ENCODE measurements at regions not wholly inside any gene's neighbourhood (a gene's known extent, or its start where the extent isn't known, plus 50 kb on each side); places are given as distances from the start of the nearest gene placed in this dataset.
A peak's percentile ranks its signal among the peaks of the same experiment; 100 is the strongest.

GRCh38 chr17:68706356-68706920, 105.3 kb upstream of the FAM20A start:
- DNase-seq (ENCODE audit: low read depth in 4 of 4, low spot score in 3 of 4): peak in 3 of 4 donors; percentile 26 to 55 (median 27)

- DNase-seq (ENCODE audit: low read depth in 4 of 4, low spot score in 3 of 4): no peak
Measured at GRCh38 chr17:68705714-68706076, 104.5 kb upstream of the FAM20A start.

- DNase-seq (ENCODE audit: low read depth in 4 of 4, low spot score in 3 of 4): no peak
Measured at GRCh38 chr17:68704871-68705713, 103.9 kb upstream of the FAM20A start.

- DNase-seq (ENCODE audit: low read depth in 4 of 4, low spot score in 3 of 4): no peak
Measured at GRCh38 chr17:68701046-68701445, 99.9 kb upstream of the FAM20A start.

GRCh38 chr17:68700421-68700820, 99.3 kb upstream of the FAM20A start:
- DNase-seq (ENCODE audit: low read depth in 4 of 4, low spot score in 3 of 4): no peak

GRCh38 chr17:68699936-68700335, 98.8 kb upstream of the FAM20A start:
- no peak for DNase-seq (ENCODE audit: low read depth in 4 of 4, low spot score in 3 of 4)

DNA sequence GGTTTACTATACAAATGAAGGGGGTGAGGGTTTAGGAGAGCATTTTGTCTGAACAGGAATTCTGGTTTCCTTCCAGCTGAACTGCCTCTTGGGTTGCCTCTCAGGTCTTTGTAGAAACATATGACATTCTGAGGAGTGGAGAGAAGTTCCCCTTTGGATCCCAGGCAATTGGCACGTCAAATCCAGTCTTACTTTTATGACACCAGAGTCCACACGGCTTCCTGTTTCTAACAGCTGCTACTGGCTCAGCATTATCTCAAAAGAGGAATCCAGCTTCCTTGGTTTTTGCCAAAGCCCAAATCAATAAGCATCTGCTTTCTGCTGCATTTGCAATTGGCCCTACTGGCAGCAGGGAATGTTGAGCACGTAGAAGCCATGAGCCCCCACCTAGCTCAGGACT, 97.6 kb upstream of the FAM20A start:
- no peak for DNase-seq (ENCODE audit: low read depth in 4 of 4, low spot score in 3 of 4)

- no peak for DNase-seq (ENCODE audit: low read depth in 4 of 4, low spot score in 3 of 4)
Measured at GRCh38 chr17:68697850-68698361, 96.7 kb upstream of the FAM20A start.

DNA sequence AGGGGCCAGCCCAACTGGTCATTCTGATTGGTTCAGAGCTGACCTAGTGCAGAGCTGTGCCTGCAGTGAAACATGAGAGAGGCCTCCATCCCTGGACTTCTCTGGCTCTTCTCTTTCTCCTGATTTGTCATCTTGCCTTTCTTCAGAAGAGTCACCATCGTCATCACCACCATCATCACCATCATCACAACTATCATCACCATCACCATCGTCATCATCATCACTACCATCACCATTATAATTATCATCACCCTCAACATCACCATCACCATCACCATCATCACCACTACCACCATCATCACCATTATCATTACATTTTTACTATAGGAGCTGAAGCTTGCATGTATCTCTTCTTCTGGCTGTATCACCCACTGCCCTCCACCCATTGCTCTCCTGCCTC, 94.5 kb upstream of the FAM20A start:
- DNase-seq (ENCODE audit: low read depth in 4 of 4, low spot score in 3 of 4): no peak

GRCh38 chr17:68694791-68695485, 93.8 kb upstream of the FAM20A start:
- no peak for DNase-seq (ENCODE audit: low read depth in 4 of 4, low spot score in 3 of 4)

- DNase-seq (ENCODE audit: low read depth in 4 of 4, low spot score in 3 of 4): no peak
Measured at GRCh38 chr17:68693896-68694295, 92.7 kb upstream of the FAM20A start.

DNA sequence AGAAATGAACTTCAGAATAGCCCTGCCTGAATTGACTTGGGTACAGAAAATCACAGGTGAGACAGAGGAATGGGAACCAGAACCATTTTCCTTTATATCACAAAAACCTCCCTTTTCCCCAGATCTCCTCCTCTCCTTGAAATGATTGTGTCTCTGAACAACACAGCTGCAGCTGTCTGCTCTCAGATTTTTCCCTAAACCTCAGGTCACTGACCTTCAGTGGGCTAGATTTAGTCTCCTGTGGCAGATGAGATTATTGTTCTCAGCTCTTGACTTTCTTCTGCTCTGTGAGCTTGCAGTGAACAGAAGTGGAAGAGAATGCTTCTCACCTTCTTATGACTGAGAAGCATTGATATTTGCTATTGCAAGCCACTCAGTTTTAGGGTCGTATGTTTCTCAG, 92.3 kb upstream of the FAM20A start:
- DNase-seq (ENCODE audit: low read depth in 4 of 4, low spot score in 3 of 4): no peak

DNA sequence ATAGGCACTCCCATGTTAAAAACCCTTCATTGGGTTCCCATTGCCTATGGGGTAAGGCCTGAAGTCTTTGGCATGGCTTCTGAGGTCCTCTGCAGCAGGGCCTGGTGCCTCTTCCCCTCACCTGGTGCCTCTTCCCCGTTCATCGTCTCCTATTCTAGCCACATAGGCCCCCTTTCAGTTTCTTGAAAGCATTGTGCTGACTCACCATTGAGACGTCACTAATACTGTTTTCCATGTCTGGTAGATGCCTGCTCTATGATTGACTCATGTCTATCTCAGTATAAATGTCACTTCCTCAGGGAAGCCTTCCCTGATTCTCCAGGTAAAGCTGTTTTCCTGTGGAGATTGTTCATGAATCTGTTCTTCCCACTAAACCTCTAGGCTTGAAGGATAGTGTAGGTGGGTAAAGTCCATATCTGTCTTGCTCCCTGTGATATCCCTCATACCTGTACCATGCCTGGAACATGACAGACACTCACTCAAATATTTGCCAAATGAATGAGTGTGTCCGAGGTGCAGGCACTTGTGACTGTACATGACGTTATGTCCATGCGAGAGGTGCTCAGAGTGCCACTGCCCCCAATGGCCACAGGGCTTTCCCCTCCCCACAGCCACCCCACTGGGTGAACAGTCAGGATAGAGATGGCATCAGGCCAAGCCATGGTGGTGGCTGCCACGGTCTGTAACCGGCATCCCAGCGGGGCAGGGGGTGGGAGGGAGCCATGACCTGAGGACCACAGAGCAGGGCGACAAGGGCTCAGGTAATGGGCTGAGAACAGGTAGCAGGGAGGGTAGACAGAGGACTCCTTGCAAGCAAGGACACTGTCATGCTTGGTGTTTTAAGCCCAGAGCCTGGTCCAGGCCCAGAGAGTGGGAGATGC, 85.2 kb upstream of the FAM20A start:
- no peak for DNase-seq (ENCODE audit: low read depth in 4 of 4, low spot score in 3 of 4)

DNA sequence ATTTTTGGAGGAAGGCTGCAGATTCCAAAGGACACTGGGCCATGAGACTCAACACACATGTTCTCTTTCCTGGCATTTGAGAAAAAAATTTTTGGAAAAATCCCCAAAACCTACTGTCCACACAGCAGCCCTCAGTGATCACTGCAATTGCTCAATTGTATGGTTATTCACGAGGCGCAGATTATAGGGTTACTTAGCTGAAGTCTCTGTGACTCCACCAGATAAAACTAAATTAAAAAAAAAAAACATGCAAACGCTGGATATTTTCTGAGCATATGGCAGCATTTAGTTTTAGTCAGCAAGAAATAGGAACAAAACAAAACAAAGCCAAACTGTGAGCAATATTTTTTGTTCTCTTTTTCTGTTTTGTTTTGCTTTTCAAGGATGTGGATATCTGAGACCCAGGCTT, 83.8 kb upstream of the FAM20A start:
- no peak for DNase-seq (ENCODE audit: low read depth in 4 of 4, low spot score in 3 of 4)

- DNase-seq (ENCODE audit: low read depth in 4 of 4, low spot score in 3 of 4): no peak
Measured at GRCh38 chr17:68682903-68683302, 81.7 kb upstream of the FAM20A start.

DNA sequence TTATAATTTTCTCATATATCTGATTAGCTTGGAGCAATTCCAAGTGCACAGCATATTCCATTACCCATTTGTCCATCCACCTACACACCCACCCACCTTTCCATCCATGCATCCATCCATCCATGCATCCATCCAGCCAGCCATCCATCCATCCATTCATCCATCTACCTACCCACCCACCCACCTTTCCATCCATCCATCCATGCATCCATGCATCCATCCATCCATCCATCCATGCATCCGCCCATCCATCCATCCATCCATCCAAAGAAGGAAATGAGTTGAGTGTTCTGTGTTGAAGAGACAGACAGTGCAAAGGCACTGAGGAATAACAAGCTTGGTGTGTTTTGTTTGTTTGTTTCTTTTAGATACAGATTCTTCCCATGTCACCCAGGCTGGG, 78.7 kb upstream of the FAM20A start:
- DNase-seq (ENCODE audit: low read depth in 4 of 4, low spot score in 3 of 4): no peak

DNA sequence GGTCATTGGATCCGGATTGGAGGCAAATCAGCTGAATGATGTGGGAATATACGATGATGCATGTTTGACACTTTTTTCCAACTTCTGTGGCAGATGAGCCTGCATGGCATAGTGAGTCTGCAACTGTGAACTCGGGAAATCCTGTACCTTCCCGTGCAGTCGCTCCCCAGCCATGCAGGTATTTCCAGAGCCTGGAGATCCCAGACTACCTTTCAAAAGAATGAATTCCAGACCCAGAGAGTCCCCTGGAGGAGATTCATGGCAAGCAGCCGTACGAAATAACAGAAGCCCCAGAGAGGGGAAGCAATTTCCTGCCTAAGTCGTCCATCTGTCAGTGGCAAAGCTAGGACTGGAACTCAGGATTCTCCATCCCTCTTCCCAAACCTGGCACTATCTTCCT, 75.7 kb upstream of the FAM20A start:
- no peak for DNase-seq (ENCODE audit: low read depth in 4 of 4, low spot score in 3 of 4)

- DNase-seq (ENCODE audit: low read depth in 4 of 4, low spot score in 3 of 4): no peak
Measured at GRCh38 chr17:68675723-68676122, 74.6 kb upstream of the FAM20A start.

- DNase-seq (ENCODE audit: low read depth in 4 of 4, low spot score in 3 of 4): no peak
Measured at GRCh38 chr17:68674029-68674925, 73.1 kb upstream of the FAM20A start.

Measured in right renal pelvis (tissue), 4 donors.